ENCODE measurements at regions not wholly inside any gene's neighbourhood (a gene's known extent, or its start where the extent isn't known, plus 50 kb on each side); places are given as distances from the start of the nearest gene placed in this dataset.
"Not testable (repeated sequence)": the region's sequence is repeated elsewhere in the genome, so short reads cannot be mapped to it uniquely, and the experiment has no call there.

GRCh38 chr5:2063380-2063779 is 180.7 kb upstream of the IRX4 start:
- H2AFZ ChIP-seq (ENCODE audit: low read length, unreplicated experiment); H3K4me3 ChIP-seq (ENCODE audit: low read depth, low read length); H3K79me2 ChIP-seq (ENCODE audit: control insufficient read depth, insufficient read depth, low read length, unreplicated experiment); H3K36me3 ChIP-seq (ENCODE audit: insufficient read depth, low read length); H3K4me1 ChIP-seq (ENCODE audit: control insufficient read depth, insufficient read depth, low read length, unreplicated experiment); H3K27ac ChIP-seq (ENCODE audit: low read depth, low read length); H3K27me3 ChIP-seq (ENCODE audit: insufficient read depth, low read length): not testable (repeated sequence)

GRCh38 chr5:2052687-2053086 is 170.0 kb upstream of the IRX4 start:
- Histone ChIP-seq H3K79me2 (ENCODE audit: control insufficient read depth, insufficient read depth, low read length, unreplicated experiment) (no peaks in the 10 kb centered on the region), H3K27ac (ENCODE audit: low read depth, low read length) (no peak overlapping the region), H3K4me3 (ENCODE audit: low read depth, low read length) (no peak overlapping the region), H3K27me3 (ENCODE audit: insufficient read depth, low read length) (peaks cover 15% of the 10 kb centered on the region; the same call in 1 of the 2 replicates), H3K4me1 (ENCODE audit: control insufficient read depth, insufficient read depth, low read length, unreplicated experiment) (no peaks in the 10 kb centered on the region), H2AFZ (ENCODE audit: low read length, unreplicated experiment) (no peak overlapping the region), H3K36me3 (ENCODE audit: insufficient read depth, low read length) (no peaks in the 10 kb centered on the region)

GRCh38 chr5:2049876-2050275 is 167.2 kb upstream of the IRX4 start:
- H3K4me3 ChIP-seq (ENCODE audit: low read depth, low read length), result no peak overlapping the region
- H3K36me3 ChIP-seq (ENCODE audit: insufficient read depth, low read length), result no peaks in the 10 kb centered on the region
- H3K27ac ChIP-seq (ENCODE audit: low read depth, low read length), result no peak overlapping the region
- H3K4me1 ChIP-seq (ENCODE audit: control insufficient read depth, insufficient read depth, low read length, unreplicated experiment), result no peaks in the 10 kb centered on the region
- H2AFZ ChIP-seq (ENCODE audit: low read length, unreplicated experiment), result no peak overlapping the region
- no peaks in the 10 kb centered on the region for H3K79me2 ChIP-seq (ENCODE audit: control insufficient read depth, insufficient read depth, low read length, unreplicated experiment)
- peaks cover 10% of the 10 kb centered on the region; the same call in 1 of the 2 replicates for H3K27me3 ChIP-seq (ENCODE audit: insufficient read depth, low read length)

- Histone ChIP-seq H3K4me1 (ENCODE audit: control insufficient read depth, insufficient read depth, low read length, unreplicated experiment) (no peaks in the 10 kb centered on the region), H3K27ac (ENCODE audit: low read depth, low read length) (no peak overlapping the region), H3K36me3 (ENCODE audit: insufficient read depth, low read length) (no peaks in the 10 kb centered on the region), H3K4me3 (ENCODE audit: low read depth, low read length) (no peak overlapping the region), H3K79me2 (ENCODE audit: control insufficient read depth, insufficient read depth, low read length, unreplicated experiment) (no peaks in the 10 kb centered on the region), H3K27me3 (ENCODE audit: insufficient read depth, low read length) (peaks cover 10% of the 10 kb centered on the region; the same call in 1 of the 2 replicates), H2AFZ (ENCODE audit: low read length, unreplicated experiment) (no peak overlapping the region)
These were observed 165.9 kb upstream of the IRX4 start for GRCh38 chr5:2048664-2049063.

GRCh38 chr5:2047341-2047927 is 164.7 kb upstream of the IRX4 start:
- Histone ChIP-seq H3K4me1 (ENCODE audit: control insufficient read depth, insufficient read depth, low read length, unreplicated experiment) (no peaks in the 10 kb centered on the region), H3K27me3 (ENCODE audit: insufficient read depth, low read length) (peaks cover 10% of the 10 kb centered on the region; the same call in 1 of the 2 replicates), H3K27ac (ENCODE audit: low read depth, low read length) (no peak overlapping the region), H3K36me3 (ENCODE audit: insufficient read depth, low read length) (no peaks in the 10 kb centered on the region), H3K4me3 (ENCODE audit: low read depth, low read length) (no peak overlapping the region), H3K79me2 (ENCODE audit: control insufficient read depth, insufficient read depth, low read length, unreplicated experiment) (no peaks in the 10 kb centered on the region), H2AFZ (ENCODE audit: low read length, unreplicated experiment) (no peak overlapping the region)

- Histone ChIP-seq H2AFZ (ENCODE audit: low read length, unreplicated experiment) (no peak overlapping the region), H3K79me2 (ENCODE audit: control insufficient read depth, insufficient read depth, low read length, unreplicated experiment) (no peaks in the 10 kb centered on the region), H3K27me3 (ENCODE audit: insufficient read depth, low read length) (peaks cover 5% of the 10 kb centered on the region; the same call in 1 of the 2 replicates), H3K4me3 (ENCODE audit: low read depth, low read length) (no peak overlapping the region), H3K4me1 (ENCODE audit: control insufficient read depth, insufficient read depth, low read length, unreplicated experiment) (no peaks in the 10 kb centered on the region), H3K27ac (ENCODE audit: low read depth, low read length) (no peak overlapping the region), H3K36me3 (ENCODE audit: insufficient read depth, low read length) (no peaks in the 10 kb centered on the region)
These were observed 161.3 kb upstream of the IRX4 start for GRCh38 chr5:2044041-2044440.

- Histone ChIP-seq H3K27me3 (ENCODE audit: insufficient read depth, low read length) (peaks cover 4% of the 10 kb centered on the region; the same call in 1 of the 2 replicates), H3K36me3 (ENCODE audit: insufficient read depth, low read length) (no peaks in the 10 kb centered on the region), H2AFZ (ENCODE audit: low read length, unreplicated experiment) (no peak overlapping the region), H3K27ac (ENCODE audit: low read depth, low read length) (no peak overlapping the region), H3K79me2 (ENCODE audit: control insufficient read depth, insufficient read depth, low read length, unreplicated experiment) (no peaks in the 10 kb centered on the region), H3K4me3 (ENCODE audit: low read depth, low read length) (no peak overlapping the region), H3K4me1 (ENCODE audit: control insufficient read depth, insufficient read depth, low read length, unreplicated experiment) (no peaks in the 10 kb centered on the region)
These were observed 156.4 kb upstream of the IRX4 start for GRCh38 chr5:2039180-2039531.

- Histone ChIP-seq H3K4me3 (ENCODE audit: low read depth, low read length) (peak overlapping the region; percentile 73), H3K36me3 (ENCODE audit: insufficient read depth, low read length) (no peaks in the 10 kb centered on the region), H3K79me2 (ENCODE audit: control insufficient read depth, insufficient read depth, low read length, unreplicated experiment) (no peaks in the 10 kb centered on the region), H2AFZ (ENCODE audit: low read length, unreplicated experiment) (no peak overlapping the region), H3K4me1 (ENCODE audit: control insufficient read depth, insufficient read depth, low read length, unreplicated experiment) (no peaks in the 10 kb centered on the region), H3K27ac (ENCODE audit: low read depth, low read length) (no peak overlapping the region), H3K27me3 (ENCODE audit: insufficient read depth, low read length) (peaks cover 4% of the 10 kb centered on the region; the same call in 1 of the 2 replicates)
These were observed 155.8 kb upstream of the IRX4 start for GRCh38 chr5:2038321-2039179.

GRCh38 chr5:2036885-2037284 is 154.2 kb upstream of the IRX4 start:
- Histone ChIP-seq H3K4me3 (ENCODE audit: low read depth, low read length) (no peak overlapping the region), H3K36me3 (ENCODE audit: insufficient read depth, low read length) (no peaks in the 10 kb centered on the region), H3K27ac (ENCODE audit: low read depth, low read length) (no peak overlapping the region), H3K4me1 (ENCODE audit: control insufficient read depth, insufficient read depth, low read length, unreplicated experiment) (no peaks in the 10 kb centered on the region), H2AFZ (ENCODE audit: low read length, unreplicated experiment) (no peak overlapping the region), H3K79me2 (ENCODE audit: control insufficient read depth, insufficient read depth, low read length, unreplicated experiment) (no peaks in the 10 kb centered on the region), H3K27me3 (ENCODE audit: insufficient read depth, low read length) (peaks cover 9% of the 10 kb centered on the region; the same call in 1 of the 2 replicates)

GRCh38 chr5:2032432-2032831 is 149.7 kb upstream of the IRX4 start:
- H3K27ac ChIP-seq (ENCODE audit: low read depth, low read length), result no peak overlapping the region
- no peaks in the 10 kb centered on the region for H3K79me2 ChIP-seq (ENCODE audit: control insufficient read depth, insufficient read depth, low read length, unreplicated experiment)
- no peak overlapping the region for H2AFZ ChIP-seq (ENCODE audit: low read length, unreplicated experiment)
- H3K27me3 ChIP-seq (ENCODE audit: insufficient read depth, low read length), result peaks cover 18% of the 10 kb centered on the region
- H3K4me3 ChIP-seq (ENCODE audit: low read depth, low read length), result no peak overlapping the region
- no peaks in the 10 kb centered on the region for H3K4me1 ChIP-seq (ENCODE audit: control insufficient read depth, insufficient read depth, low read length, unreplicated experiment)
- no peaks in the 10 kb centered on the region for H3K36me3 ChIP-seq (ENCODE audit: insufficient read depth, low read length)

GRCh38 chr5:2031581-2031980 is 148.9 kb upstream of the IRX4 start:
- Histone ChIP-seq H3K36me3 (ENCODE audit: insufficient read depth, low read length) (no peaks in the 10 kb centered on the region), H3K27me3 (ENCODE audit: insufficient read depth, low read length) (peaks cover 18% of the 10 kb centered on the region), H3K79me2 (ENCODE audit: control insufficient read depth, insufficient read depth, low read length, unreplicated experiment) (no peaks in the 10 kb centered on the region)

More at GRCh38 chr5:2031581-2031980, 148.9 kb upstream of the IRX4 start:
- no peak overlapping the region for H3K27ac ChIP-seq (ENCODE audit: low read depth, low read length)
- no peak overlapping the region for H2AFZ ChIP-seq (ENCODE audit: low read length, unreplicated experiment)
- no peak overlapping the region for H3K4me3 ChIP-seq (ENCODE audit: low read depth, low read length)
- H3K4me1 ChIP-seq (ENCODE audit: control insufficient read depth, insufficient read depth, low read length, unreplicated experiment), result no peaks in the 10 kb centered on the region
